Limb (tissue), 2 donors: ENCODE measurements at regions not wholly inside any gene's neighbourhood (a gene's known extent, or its start where the extent isn't known, plus 50 kb on each side); places are given as distances from the start of the nearest gene placed in this dataset.

ENCODE experiments used
- DNase-seq, 2 donors: peaks; one replicate each; pipeline ENCODE4 v3.0.0-alpha.2; 2016; ENCODE audit errors: extremely low spot score in 2 of 2

DNA sequence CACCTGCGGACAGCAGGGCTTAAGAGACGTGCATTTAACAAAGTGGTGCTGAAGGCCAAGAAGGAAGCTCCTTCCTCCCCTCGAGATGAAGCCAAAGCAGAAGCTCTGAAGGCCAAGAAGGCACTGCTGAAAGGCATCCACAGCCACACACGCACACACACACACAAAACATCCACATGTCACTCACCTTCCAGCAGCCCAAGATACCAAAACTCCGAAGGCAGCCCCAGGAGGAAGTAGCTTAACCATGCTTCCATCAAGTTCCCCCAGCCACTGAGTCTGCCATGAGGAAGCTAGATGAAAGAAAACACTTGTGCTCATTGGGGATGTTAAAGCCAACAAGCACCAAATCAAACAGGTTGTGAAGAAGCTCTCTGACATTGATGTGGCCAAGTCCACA lies 175.7 kb upstream of the POU3F3 start:
- no peak for DNase-seq

DNA sequence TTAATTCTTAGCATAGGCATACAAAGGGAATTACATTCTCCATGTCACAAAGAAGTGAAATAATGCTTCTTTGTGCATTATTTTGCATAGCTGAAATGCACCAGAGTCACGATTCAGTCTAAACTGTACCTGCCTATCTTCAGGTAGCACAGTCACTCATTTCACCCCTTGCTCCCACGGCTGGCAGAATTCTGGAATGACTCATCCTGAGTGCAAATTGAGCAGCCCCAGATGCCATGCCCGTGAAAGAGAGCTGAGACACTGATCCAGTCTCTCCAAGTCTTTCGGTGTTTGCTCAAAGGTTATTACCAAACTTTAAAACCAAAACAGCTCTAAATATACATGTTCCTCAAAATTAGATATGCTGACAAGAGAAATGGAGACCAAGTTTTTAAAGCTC lies 168.3 kb upstream of the POU3F3 start:
- no peak for DNase-seq

DNA sequence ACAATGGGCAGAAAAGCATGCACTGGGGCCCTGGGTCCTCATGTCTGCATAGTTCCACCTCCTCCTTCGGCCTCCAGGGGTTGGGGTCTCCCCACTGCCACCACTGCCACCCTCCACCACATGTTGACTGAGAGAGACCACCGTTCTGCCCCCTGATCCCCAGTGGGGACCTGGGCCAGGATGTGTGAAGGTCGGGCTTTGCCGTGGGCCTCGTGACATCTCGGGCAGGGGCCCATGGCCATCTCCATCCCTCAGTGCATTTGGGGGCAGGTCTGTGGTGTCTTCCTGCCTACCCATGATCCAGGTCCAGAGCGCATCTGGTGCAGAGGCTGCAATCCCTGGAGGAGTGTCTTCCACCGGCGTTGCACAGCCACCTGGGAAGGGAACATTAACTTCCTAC lies 166.8 kb upstream of the POU3F3 start:
- DNase-seq, result no peak

DNA sequence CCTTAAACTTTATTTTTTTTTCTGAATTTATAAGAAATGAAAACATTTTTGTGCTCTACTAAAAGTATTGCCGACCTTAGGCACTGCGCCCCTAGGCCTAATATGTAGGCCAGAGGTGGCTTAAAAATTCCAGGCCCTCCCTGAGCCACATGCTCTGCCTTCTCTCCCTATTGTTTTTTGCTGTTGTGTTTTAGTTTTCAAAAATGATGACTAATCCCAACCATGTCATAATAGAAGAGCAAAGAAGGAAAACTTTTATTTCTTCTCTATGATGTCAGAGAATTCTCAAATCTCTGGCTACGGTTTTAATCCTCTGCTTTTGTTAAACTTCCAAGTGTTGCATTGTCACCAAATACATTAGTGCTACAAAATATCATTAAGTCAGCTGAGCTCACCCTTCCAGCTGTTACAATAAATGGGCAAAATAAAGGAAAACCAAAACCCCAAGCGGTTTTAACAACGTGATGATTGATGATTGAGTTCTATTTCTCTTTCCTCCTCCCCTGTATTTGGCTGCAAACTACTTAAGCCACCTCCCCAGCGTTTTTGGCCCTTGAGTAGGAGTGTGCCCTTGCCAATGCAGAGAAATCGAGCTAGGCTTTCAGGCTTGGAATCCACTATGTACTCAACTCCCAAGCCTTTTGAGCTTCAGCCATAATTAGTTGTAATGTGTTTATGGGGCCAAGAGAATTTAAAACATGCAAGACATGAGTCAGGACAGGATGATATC lies 163.5 kb upstream of the POU3F3 start:
- peak in 1 of 2 donors; percentile 16 for DNase-seq

DNA sequence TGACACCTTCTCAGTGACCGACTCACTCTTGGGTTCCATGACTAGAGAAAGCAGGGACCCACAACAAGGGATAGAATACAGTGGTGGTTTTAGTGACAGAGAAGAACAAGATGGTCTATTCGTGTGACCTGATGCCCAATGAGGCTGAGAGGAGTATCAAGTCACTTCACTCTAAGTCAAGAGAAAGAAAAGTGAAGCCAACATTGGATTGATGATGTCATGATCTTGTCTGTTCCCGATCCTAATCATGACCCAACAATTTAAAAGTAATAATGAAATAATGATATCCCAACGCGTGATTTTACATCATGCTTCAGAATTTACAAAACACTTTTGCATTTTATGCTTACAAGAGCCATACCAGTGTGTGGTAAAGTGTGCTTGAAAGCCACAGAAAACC lies 155.6 kb upstream of the POU3F3 start:
- DNase-seq, result no peak

DNA sequence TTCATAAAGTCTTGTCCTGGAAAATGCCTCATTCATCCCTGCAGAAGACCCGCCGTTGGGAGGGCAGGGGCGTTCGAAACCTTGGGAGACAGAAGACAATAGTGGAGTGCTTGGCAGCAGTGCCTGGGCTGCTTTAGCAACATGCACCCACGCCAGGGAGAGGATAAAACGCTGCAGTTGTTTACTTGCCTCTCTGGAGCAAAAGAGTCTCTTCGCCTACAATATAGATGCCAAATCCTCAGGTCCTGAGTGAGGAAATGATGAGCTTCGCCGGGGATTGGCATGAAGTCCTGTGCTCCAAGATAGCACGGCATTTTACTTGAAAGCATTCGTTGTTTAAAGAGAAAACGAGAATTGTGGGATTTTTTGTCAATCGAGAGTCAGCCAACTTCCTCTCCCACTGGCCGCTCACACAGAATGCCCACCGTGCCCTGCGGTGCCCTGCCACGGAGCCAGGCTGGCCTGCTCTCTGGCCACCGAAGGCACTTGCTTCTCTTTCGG lies 152.5 kb upstream of the POU3F3 start:
- no peak for DNase-seq

DNA sequence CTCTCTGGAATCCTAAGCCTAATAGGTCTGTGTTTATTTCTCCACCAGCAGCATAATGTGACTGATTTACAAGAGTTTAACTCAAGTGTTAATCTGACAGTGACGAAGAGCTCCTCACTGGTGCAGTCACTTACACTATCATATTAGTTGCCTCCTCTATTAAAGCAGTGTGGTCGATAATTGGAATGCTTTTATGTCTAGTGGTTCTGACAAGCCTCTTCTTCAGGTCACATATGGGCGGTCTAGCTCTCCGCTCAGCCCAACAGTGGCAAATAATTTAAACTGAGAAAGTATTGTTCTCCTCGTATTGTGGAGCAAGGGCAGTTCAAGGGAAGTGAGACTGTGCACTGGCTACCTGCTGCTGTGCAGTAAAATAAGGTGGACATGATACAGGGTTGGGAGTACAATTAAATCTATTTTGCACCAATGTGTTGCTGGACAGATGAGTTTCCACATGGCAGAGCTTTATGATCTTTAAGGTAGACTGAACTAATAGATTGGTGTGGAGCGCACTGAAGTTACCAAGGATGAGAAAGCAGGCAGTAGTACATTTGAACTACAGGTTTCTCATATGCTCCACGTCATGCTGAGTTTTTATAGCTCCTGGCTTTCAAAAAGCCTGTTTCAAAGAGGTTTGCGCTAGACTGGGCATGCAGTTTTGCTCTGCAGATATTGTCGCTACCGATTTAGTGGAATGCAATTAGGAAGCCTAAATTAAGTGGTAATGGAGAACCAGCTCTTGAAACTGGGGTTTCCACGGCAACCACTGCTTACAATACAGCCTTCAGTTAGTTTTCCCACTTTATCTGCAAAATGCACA lies 151.7 kb upstream of the POU3F3 start:
- no peak for DNase-seq

DNA sequence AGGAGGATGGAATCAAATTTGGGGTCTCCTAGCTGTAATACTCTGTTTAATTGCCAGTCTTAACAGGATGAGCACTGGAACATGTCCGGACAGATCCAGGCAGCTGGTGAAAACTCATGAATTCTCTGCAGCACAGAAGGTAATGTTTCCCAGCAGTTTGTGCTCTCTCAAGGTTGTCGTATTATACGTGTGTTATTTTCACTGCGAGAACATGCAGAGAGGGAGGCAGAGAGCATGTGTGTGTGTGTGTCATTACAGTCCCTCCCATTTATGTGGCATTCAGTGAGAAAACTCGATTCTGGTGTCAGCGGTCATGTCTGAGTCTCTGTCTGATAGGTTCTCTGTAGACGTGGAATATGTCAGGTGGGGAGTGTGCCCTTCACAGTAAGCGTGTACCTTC lies 150.2 kb upstream of the POU3F3 start:
- DNase-seq, result no peak

DNA sequence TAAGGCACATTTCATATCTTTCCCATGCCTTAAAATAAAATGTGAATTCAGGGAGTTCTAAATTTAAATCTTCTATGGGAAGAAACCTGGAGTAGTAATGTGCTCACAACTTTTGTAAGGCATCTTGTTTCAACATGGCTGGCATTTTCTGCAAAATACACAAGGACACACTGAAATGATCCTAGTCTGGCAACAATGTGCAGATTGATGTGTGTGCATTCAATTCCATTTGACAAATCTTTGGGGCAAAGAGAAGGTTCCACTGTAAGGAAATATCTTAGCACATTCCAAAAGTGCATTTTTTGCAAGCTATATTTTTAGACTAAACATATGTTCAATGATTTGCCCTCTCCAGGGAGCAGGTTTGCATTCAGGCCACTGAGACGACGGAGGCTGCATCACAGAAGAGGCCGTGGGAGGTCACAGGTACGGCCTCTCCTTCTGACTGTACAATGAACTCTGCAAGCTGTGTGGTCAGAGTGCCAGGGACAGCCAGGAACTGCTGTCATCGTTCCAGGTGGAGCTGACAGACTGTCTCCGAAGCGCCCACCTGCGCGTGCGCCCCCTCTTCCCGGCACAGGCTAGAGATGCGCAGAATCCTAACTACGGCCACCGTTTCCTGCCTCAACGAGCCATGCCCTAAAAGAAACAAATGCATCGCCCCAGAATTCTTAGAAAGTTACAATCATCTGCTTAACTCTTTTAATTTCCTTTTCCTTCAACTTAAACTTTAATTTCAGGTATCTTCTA lies 149.2 kb upstream of the POU3F3 start:
- no peak for DNase-seq

DNA sequence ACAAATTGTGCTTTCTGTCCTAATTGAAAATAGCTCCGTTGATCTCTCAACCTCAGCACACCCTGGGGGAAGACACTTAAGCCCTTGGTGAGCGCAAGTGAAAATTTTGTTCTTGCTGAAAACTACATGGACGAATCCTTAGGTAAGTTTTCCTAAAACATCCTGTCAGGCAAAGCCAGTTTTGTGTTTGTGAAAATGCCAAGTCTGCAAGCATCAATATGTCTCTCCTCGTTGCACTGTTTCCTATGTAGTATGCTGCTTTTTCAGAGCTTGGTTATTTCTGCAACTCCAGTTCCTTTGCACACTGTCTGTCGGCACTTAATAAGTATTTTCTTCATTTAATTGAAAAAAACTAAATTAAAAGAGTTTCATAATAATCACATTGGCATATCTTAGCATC lies 146.9 kb upstream of the POU3F3 start:
- DNase-seq, result no peak

DNA sequence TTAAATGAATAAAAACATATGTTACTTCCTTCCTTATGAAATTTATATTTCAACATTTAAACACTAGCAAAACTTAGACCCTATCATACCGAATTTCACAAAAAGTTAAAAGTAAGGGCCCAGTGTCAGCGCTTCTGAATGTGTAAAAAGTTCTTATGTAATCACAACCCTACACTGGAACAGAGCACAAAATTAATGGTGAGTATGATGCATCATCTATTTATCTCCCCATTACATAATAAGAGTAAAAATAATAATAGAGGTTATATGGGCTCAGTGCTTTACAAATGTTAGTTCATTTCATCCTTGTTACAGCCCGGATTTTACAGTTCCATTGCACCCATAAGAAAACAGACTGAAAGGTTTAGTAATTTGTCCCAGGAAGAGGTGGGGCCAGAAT lies 144.9 kb upstream of the POU3F3 start:
- no peak for DNase-seq

DNA sequence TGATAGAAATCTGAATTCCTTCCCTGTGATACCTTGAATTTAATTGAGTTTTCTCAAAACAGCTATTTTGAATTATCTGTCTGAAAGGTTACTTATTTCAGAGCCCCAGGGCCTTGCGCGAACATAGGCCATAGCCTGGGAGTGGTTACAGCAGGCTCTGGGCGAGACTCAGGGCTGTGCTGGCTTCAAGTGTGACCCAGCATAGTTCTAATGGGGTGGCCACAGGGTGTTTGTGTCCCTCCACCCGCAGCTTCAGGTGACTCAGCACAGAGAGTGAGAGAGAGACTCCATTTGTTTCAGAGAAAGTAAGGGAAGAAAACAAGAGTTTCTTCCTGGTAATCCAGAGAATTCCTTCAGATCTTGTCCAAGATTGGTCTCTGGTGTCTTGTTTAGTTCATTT lies 137.9 kb upstream of the POU3F3 start:
- DNase-seq, result no peak

DNA sequence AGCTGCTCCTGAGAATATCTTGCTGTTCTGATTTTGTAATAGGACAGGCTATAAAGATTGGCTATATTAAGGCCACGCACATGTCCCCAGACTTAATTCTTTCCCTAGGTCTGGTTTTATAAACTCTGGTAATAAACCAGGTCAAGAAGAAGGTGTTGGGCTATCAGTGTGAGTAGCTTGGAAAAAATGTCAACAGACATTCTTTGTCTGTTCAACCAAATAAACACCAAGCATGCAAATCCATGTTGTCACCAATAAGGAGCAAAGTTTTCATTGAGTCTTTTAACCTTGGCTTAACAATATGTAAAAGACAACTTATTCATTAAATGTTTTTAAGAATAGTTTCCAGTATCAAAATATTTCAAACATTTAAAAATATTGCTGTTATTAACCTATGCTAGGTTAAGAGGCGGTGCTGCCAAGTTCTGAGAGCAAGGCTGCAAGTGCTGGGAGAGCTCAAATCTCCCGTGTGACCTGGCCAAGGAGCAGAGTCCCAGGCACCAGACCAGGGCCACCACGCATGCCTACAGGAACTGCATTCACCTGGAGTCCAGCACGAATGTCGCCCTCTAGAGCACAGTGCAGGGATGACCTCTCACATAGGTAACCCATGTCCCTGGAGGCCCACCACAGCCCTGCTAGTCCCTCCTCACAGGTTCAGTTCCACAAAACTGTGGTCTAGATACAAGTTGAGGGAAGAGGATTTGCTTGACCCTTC lies 120.5 kb upstream of the POU3F3 start:
- no peak for DNase-seq

DNA sequence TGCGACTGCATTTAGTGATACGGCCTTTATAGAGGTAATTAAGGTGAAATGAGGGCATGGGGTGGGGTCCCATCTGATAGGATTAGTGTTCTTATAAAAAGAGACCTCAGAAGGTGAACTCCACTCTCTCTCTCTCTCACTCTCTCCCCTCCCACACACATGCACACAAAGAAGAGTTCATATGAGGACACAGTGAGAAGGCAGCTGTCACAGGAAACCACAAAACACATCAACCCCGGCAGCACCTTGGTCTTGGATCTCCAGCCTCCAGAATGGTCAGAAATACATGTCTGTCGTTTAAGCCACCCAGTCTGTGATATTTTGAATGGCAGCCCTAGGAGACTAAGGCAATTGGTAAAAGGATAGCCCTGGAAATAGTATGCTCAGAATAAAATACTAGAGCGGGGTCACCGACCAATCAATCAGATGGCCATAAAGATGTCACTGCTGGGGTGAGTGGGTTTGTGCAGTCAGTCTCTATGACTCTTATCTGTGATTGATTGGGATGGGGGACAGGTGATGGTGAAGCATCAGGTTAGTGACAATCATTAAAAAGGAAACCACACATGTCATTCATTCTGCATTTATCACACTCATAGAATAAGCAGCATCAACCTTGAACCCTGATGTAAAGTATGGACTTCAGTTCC lies 118.9 kb upstream of the POU3F3 start:
- no peak for DNase-seq

DNA sequence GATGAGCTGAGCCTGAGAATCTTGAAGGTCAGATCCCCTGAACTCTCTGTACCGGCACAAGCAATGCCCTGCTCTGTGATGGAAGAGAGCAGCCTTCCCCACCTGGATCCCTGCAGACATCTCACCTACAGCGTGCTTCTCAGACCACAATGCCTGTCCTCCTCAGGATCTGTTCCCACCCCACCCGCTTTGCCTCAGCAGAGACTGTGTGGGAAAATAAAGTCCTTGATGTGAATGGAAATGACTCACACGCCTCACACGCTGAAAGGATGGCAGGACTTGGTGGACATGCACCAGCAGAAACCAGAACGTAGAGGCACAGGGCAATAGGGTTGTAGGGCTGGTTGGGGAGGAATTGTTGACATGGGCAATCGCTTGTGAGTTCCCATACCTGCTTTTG lies 117.9 kb upstream of the POU3F3 start:
- no peak for DNase-seq

DNA sequence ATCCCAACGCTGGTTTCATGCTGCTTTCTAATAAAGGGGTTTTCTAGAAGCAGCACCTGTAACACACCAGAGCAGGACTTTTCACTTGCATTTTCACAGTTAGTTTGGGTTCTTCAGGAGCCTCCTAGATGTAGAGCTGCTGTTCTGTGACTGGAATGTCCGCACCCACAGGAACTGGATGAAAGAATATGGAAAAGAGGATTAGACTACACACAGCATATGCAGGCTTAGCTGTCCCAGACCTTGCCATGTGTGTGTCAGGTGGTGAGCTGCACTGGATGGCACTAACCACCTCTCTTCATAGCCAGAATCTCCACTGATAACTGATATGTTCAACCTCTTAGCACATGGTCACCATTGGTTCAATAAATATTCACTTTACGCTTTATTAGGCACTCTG lies 112.1 kb upstream of the POU3F3 start:
- no peak for DNase-seq

DNA sequence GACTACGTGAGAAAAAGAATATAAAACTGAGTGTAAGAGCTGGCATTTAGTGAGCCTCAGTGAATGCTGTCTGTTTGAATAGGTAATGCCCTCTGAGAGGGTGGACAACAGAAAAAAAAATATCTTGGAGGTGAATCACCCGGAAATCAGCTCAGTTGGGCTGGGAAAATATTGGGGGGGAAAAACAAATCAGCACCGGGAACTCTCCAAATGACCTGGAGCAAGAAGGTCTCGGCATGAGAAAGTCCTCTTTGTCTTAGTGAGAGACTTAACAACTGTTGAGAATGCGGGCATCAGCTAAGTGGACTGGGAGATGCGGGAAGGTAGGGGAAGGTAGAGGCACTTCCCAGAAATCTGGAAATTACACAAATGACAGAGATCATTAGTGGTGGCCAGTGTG lies 109.4 kb upstream of the POU3F3 start:
- DNase-seq, result no peak

DNA sequence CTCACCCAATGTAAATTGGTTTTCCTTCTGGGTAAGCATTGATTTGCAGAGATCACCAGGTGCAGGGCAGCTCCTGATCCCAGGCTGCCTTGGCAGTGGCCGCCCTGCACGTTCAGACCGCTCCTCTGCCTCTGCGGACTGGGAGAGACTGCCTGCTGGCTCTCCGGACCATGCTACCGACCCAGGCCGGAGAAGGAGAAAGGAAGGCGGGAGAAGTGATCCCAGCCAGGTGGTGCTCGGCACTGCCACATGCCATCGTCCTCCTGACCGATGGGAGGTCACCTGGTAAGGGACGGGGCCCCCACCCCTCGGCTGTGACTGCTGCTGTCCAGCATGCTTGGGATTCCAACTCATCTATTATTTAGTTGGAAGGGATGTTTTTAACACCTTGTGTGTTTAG lies 108.1 kb upstream of the POU3F3 start:
- DNase-seq, result no peak

DNA sequence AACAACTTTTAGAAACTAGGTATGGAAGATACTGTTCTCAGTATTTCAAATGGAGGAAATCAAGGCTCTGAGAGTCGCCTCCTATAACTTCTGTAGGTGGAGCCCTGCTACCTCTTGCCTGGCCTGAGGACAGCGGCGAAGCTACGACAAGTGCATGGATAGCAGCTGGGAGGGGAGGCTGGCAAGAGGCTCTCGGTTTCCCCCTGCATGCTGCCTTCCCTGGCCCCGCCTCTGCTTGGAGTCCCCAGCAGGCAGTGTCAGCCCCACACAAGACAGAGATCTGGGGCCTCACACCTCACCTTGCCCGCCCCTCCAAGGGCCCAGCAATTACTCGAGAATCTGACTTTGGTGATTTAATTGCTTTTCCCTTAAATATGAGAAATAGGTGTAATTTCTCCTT lies 107.6 kb upstream of the POU3F3 start:
- no peak for DNase-seq

DNA sequence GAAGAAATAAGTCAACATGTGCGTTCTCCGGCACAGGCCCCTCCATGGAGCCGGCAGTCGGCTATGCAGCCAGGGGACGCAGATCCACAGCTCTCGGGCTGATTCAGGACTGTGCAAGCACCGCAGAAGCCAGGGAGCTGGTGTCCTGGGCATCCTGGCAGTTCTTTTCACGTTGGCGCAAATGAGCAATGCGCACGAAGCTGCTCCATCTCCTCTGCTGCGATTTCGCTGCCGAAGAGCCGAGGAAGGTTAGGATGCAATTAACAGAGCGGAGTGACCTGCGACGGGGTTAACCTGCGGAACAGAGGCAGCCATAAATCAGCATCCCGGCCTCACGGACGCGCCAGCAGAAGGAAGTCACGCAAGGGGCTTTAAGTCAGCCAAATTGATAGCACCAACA lies 107.1 kb upstream of the POU3F3 start:
- no peak for DNase-seq

DNA sequence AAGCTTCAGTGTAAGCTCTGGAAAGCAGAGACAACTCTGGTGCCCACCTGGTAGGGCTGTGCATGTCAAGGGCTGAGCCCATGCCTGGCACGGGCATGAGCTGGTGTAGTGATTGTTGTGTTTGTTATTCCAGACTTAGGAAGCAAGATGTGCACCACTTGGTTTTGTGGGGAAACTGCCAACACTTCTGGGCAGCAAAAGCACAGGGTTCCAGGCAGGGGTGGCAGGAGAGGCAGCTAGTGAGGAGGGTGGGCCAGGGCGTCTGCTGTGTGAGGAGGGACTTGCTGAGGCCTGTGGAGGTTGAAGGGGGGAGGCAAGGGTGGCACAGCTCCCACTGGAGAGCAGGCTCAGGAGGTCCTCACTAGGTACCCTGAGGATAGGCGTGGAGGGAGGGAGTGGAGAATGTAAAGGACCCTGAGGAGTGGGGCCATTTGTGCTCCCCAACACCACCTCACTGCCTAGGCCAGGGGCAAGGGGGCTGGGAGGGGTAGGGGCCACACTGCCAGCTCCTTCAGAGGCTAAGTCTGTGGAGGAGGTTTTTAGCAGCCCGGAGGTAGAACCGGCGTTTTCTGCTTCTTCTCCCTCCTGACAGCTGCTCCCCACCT lies 104.0 kb upstream of the POU3F3 start:
- no peak for DNase-seq
